ENCODE measurements at regions not wholly inside any gene's neighbourhood (a gene's known extent, or its start where the extent isn't known, plus 50 kb on each side); places are given as distances from the start of the nearest gene placed in this dataset.

DNA sequence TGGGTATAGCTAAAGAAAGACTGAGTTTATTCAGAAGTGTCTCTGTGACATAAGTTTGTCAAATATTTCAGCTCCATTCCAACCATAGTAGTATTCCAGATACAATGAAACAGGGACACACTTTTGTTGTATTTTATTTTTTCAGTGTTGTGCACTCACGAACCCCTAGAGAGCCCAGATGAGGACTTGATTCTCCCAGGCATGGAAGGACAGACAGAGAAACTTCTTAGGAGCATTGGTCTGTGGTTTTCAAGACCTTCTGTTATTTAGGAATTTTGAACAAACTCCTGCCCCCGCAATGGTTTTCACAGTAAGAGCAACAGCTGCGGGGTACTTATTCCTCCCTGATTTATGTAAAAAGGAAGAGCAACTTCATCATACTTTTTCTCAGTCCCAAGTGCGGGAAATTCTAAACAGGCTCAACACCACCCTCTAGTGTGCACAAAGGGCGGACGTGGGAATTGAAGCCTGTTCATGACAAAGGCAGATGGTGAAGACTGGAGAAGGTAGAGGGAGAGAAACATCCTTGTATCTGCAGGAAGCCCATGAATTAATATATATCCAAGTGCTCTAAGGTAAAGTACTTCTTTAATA lies 147.6 kb downstream of the PAH start:
- no peak overlapping the region for H3K27ac ChIP-seq (ENCODE audit: low read length)
- DNase-seq (ENCODE audit: low read depth, low spot score) (peak; percentile 13), ATAC-seq (peak; percentile 78; the same call in 1 of the 2 replicates)
- intact Hi-C loops (cut with micrococcal nuclease; ENCODE audit: unreplicated experiment) (no loop called here), in situ Hi-C loops (cut with HindIII; ENCODE audit: low pct_unique_long_range_greater_than_20kb, low sequenced_read_pairs) (no loop called here)
- ChIA-PET CTCF (no interaction called here), POLR2A (no interaction called here)
- BruUV-seq (replicated peaks): no TSS peak
- no peak overlapping the region for H3K4me3 ChIP-seq (ENCODE audit: low read depth in 2 of 2, low read length in 2 of 2)
- TF ChIP-seq REST (IDR thresholded peaks at IDR 0.05; ENCODE audit: insufficient read depth in 1 of 2, low read depth in 2 of 2, low read length in 1 of 2): no peak
- no peak for TF ChIP-seq POLR2AphosphoS5 (IDR thresholded peaks at IDR 0.05; ENCODE audit: low read depth, low read length)
- TF ChIP-seq SIN3A (IDR thresholded peaks at IDR 0.05; ENCODE audit: borderline replicate concordance, insufficient read depth, low read depth, low read length): no peak
- TF ChIP-seq TCF7L2 (IDR thresholded peaks at IDR 0.05; ENCODE audit: low read depth, low read length): no peak
- TF ChIP-seq, protein P1, sequence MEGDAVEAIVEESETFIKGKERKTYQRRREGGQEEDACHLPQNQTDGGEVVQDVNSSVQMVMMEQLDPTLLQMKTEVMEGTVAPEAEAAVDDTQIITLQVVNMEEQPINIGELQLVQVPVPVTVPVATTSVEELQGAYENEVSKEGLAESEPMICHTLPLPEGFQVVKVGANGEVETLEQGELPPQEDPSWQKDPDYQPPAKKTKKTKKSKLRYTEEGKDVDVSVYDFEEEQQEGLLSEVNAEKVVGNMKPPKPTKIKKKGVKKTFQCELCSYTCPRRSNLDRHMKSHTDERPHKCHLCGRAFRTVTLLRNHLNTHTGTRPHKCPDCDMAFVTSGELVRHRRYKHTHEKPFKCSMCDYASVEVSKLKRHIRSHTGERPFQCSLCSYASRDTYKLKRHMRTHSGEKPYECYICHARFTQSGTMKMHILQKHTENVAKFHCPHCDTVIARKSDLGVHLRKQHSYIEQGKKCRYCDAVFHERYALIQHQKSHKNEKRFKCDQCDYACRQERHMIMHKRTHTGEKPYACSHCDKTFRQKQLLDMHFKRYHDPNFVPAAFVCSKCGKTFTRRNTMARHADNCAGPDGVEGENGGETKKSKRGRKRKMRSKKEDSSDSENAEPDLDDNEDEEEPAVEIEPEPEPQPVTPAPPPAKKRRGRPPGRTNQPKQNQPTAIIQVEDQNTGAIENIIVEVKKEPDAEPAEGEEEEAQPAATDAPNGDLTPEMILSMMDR (IDR thresholded peaks at IDR 0.05): peak; percentile 74
- H3K27me3 ChIP-seq (ENCODE audit: control insufficient read depth, insufficient read depth, low read length): no peaks in the 10 kb centered on the region
- no peaks in the 10 kb centered on the region for H3K9me3 ChIP-seq (ENCODE audit: control insufficient read depth, insufficient read depth, low read depth, low read length)
- no peaks in the 10 kb centered on the region for H3K4me1 ChIP-seq (ENCODE audit: control insufficient read depth, insufficient read depth, low read length)
- no peaks in the 10 kb centered on the region for H3K36me3 ChIP-seq (ENCODE audit: control insufficient read depth, insufficient read depth, low read length)

DNA sequence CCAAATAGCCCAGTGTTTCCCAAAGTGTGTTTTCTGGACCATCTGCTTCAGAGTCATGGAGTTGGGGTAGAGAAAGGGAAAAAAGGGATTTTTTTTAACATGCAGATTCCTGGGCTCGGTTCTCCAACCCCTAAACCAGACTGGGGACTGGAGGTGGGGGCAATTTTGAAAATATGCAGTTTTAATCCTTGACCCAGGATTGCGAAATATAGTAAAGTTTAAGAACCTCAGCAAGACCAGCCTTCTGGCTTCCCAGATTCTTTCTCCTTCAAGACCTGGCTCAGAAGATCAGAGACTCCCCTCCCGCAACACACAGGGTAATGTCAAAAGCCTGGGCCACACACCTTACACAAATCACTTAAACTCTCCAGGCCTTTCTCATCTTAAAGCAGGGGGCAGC lies 150.1 kb downstream of the PAH start:
- TF ChIP-seq SIN3A (IDR thresholded peaks at IDR 0.05; ENCODE audit: borderline replicate concordance, insufficient read depth, low read depth, low read length): no peak
- no peak for TF ChIP-seq POLR2AphosphoS5 (IDR thresholded peaks at IDR 0.05; ENCODE audit: low read depth, low read length)
- TF ChIP-seq TCF7L2 (IDR thresholded peaks at IDR 0.05; ENCODE audit: low read depth, low read length): no peak
- TF ChIP-seq, protein P1 (IDR thresholded peaks at IDR 0.05): no peak
- TF ChIP-seq REST (IDR thresholded peaks at IDR 0.05; ENCODE audit: insufficient read depth in 1 of 2, low read depth in 2 of 2, low read length in 1 of 2): no peak
- POLR2A ChIA-PET: no interaction called here
- ATAC-seq: no peak
- Histone ChIP-seq H3K4me1 (ENCODE audit: control insufficient read depth, insufficient read depth, low read length) (no peaks in the 10 kb centered on the region), H3K36me3 (ENCODE audit: control insufficient read depth, insufficient read depth, low read length) (no peaks in the 10 kb centered on the region), H3K9me3 (ENCODE audit: control insufficient read depth, insufficient read depth, low read depth, low read length) (no peaks in the 10 kb centered on the region), H3K27me3 (ENCODE audit: control insufficient read depth, insufficient read depth, low read length) (no peaks in the 10 kb centered on the region), H3K4me3 (ENCODE audit: low read depth in 2 of 2, low read length in 2 of 2) (no peak overlapping the region), H3K27ac (ENCODE audit: low read length) (no peak overlapping the region)
- CTCF ChIA-PET: no interaction called here
- in situ Hi-C loops (cut with HindIII; ENCODE audit: low pct_unique_long_range_greater_than_20kb, low sequenced_read_pairs) (no loop called here), intact Hi-C loops (cut with micrococcal nuclease; ENCODE audit: unreplicated experiment) (no loop called here)
- no TSS peak for BruUV-seq (replicated peaks)
- no peak for DNase-seq (ENCODE audit: low read depth, low spot score)
